GM13976 (cell line): ENCODE measurements at regions not wholly inside any gene's neighbourhood (a gene's known extent, or its start where the extent isn't known, plus 50 kb on each side); places are given as distances from the start of the nearest gene placed in this dataset.

Experiments used
- DNase-seq: peaks from one replicate; pipeline ENCODE4 v3.0.0; 2012; ENCODE audit warnings: low spot score
- in situ Hi-C: fragments of 300-500 bp; cut with MboI; formaldehyde crosslinking; loops from one replicate; pipeline ENCODE4 v1.12.0; 2022; ENCODE audit warnings: low sequenced_read_pairs, mixed read lengths, inconsistent platforms; ENCODE audit not compliant: unreplicated experiment
- TF ChIP-seq, protein P1 (sequence below): IDR thresholded peaks from 2 replicates; pipeline ENCODE4 v1.5.1; 2012; ENCODE audit warnings: borderline replicate concordance, mild to moderate bottlenecking; ENCODE audit not compliant: insufficient read depth; ENCODE audit errors: extremely low read depth, missing control alignments, control extremely low read depth

GRCh38 chr18:77607087-77607486, 357.4 kb downstream of the GALR1 start:
- TF ChIP-seq, protein P1, sequence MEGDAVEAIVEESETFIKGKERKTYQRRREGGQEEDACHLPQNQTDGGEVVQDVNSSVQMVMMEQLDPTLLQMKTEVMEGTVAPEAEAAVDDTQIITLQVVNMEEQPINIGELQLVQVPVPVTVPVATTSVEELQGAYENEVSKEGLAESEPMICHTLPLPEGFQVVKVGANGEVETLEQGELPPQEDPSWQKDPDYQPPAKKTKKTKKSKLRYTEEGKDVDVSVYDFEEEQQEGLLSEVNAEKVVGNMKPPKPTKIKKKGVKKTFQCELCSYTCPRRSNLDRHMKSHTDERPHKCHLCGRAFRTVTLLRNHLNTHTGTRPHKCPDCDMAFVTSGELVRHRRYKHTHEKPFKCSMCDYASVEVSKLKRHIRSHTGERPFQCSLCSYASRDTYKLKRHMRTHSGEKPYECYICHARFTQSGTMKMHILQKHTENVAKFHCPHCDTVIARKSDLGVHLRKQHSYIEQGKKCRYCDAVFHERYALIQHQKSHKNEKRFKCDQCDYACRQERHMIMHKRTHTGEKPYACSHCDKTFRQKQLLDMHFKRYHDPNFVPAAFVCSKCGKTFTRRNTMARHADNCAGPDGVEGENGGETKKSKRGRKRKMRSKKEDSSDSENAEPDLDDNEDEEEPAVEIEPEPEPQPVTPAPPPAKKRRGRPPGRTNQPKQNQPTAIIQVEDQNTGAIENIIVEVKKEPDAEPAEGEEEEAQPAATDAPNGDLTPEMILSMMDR = no peak
- no peak for DNase-seq
- in situ Hi-C loops = no loop called here

DNA sequence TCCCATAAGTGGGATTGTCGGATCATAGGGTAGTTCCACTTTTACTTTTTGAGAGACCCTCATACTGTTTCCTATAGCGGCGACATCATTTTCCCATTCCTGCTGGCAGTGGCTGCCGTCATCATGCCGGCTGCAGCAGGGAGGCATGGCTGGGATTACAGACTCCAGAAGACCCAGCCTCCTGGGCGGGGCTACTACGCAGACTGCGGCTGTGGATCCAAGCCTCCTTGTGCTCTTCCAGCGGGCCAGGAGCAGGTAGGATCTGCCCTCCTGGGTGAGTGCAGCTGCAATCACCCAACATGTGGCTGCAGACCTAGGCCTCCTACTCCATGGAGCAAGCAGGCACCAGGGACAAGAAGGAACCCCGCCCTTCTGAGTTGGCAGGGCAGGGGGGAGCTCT, 359.2 kb downstream of the GALR1 start:
- DNase-seq = no peak
- TF ChIP-seq, protein P1 = no peak
- in situ Hi-C loops = no loop called here

GRCh38 chr18:77617694-77618093, 368.0 kb downstream of the GALR1 start:
- in situ Hi-C loops = no loop called here
- DNase-seq = no peak
- TF ChIP-seq, protein P1 = no peak

DNA sequence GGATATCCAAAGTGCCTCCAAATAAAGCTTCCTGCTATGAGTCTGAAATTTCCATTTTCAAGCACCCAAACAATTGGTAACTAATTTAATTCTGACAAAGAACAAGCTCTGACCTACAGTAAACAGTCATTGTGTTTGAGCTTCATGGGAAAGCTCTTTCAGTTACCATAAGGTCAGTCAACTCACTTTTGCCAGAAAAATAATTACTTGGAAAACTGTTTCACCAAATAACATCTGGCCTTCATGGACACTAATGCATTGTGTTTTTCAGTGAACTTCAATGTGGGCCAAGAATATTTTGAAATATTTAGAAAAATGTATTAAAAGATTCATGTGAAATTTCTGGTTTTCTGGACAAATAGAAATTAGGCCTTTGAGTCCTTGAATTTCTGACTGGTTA, 369.9 kb downstream of the GALR1 start:
- TF ChIP-seq, protein P1 = no peak
- in situ Hi-C loops = no loop called here
- DNase-seq = no peak

GRCh38 chr18:77622009-77622692, 372.5 kb downstream of the GALR1 start:
- in situ Hi-C loops = no loop called here
- TF ChIP-seq, protein P1 = no peak
- DNase-seq = no peak

DNA sequence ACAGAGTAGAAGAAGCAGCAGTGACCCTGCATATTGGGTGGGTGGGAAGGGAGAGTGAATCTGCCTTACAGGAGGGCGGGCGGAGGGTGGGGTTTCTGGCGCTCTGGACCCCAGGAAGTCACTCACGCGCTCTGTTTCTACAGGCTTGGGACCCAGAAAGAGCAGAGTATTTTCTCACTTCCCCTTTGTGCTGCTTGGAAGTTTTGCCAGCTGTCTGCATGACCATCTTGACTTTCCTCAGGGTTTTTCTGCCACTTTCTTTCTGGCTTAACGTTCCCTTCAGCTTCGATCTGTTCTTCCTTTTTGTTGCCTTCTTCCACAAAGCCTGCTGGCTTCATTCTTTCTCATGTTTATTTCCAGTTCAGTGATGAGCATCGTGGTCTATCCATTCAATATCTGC, 383.1 kb downstream of the GALR1 start:
- in situ Hi-C loops = no loop called here
- DNase-seq = no peak
- TF ChIP-seq, protein P1 = no peak

- in situ Hi-C loops = no loop called here
- no peak for DNase-seq
- TF ChIP-seq, protein P1 = no peak
Observed at GRCh38 chr18:77634494-77634893, 384.8 kb downstream of the GALR1 start.
